ENCODE measurements at regions not wholly inside any gene's neighbourhood (a gene's known extent, or its start where the extent isn't known, plus 50 kb on each side); places are given as distances from the start of the nearest gene placed in this dataset.

GRCh38 chr6:95081231-95081630 lies 496.1 kb upstream of the MANEA start:
- TF ChIP-seq CTCF (IDR thresholded peaks at IDR 0.05) (no peak), POLR2A (IDR thresholded peaks at IDR 0.05) (no peak), POLR2AphosphoS5 (IDR thresholded peaks at IDR 0.05) (no peak)

All from prostate gland (tissue), 2 donors.